ENCODE measurements at regions not wholly inside any gene's neighbourhood (a gene's known extent, or its start where the extent isn't known, plus 50 kb on each side); places are given as distances from the start of the nearest gene placed in this dataset.
"Not testable (repeated sequence)": the region's sequence is repeated elsewhere in the genome, so short reads cannot be mapped to it uniquely, and the experiment has no call there.

- no peaks in the 10 kb centered on the region for H3K36me3 ChIP-seq (ENCODE audit: control insufficient read depth, insufficient read depth, low read length)
- DNase-seq, result peak; percentile 23
- WGBS (ENCODE audit: insufficient coverage), result no CpG with 5 or more reads among the region's 1 CpG
- H3K4me3 ChIP-seq (ENCODE audit: low read length), result no peak overlapping the region
- no peak overlapping the region for H3K27ac ChIP-seq (ENCODE audit: low read length)
- no peaks in the 10 kb centered on the region for H3K9me3 ChIP-seq (replicated peaks; ENCODE audit: control insufficient read depth, low read depth, low read length)
- peaks cover 3% of the 10 kb centered on the region for H3K4me1 ChIP-seq (ENCODE audit: control insufficient read depth, insufficient read depth, low read length)
- no peaks in the 10 kb centered on the region for H3K27me3 ChIP-seq (ENCODE audit: control insufficient read depth, insufficient read depth, low read length)
These were observed 219.6 kb upstream of the RBBP8 start for GRCh38 chr18:22713511-22713910.

- H3K4me1 ChIP-seq (ENCODE audit: control insufficient read depth, insufficient read depth, low read length); H3K27me3 ChIP-seq (ENCODE audit: control insufficient read depth, insufficient read depth, low read length); H3K36me3 ChIP-seq (ENCODE audit: control insufficient read depth, insufficient read depth, low read length); DNase-seq; H3K27ac ChIP-seq (ENCODE audit: low read length); H3K9me3 ChIP-seq (replicated peaks; ENCODE audit: control insufficient read depth, low read depth, low read length); H3K4me3 ChIP-seq (ENCODE audit: low read length): not testable (repeated sequence)
- 81% methylated on average over 6 of the region's 7 CpGs for WGBS (ENCODE audit: insufficient coverage)
These were observed 215.6 kb upstream of the RBBP8 start for GRCh38 chr18:22717536-22717935.

- WGBS (ENCODE audit: insufficient coverage), result no CpG with 5 or more reads among the region's 2 CpGs
These were observed 209.9 kb upstream of the RBBP8 start for GRCh38 chr18:22723221-22723620.

GRCh38 chr18:22723773-22724172 is 209.4 kb upstream of the RBBP8 start:
- Histone ChIP-seq H3K36me3 (ENCODE audit: control insufficient read depth, insufficient read depth, low read length) (no peaks in the 10 kb centered on the region), H3K4me1 (ENCODE audit: control insufficient read depth, insufficient read depth, low read length) (no peaks in the 10 kb centered on the region), H3K4me3 (ENCODE audit: low read length) (no peak overlapping the region), H3K27me3 (ENCODE audit: control insufficient read depth, insufficient read depth, low read length) (no peaks in the 10 kb centered on the region), H3K27ac (ENCODE audit: low read length) (no peak overlapping the region), H3K9me3 (replicated peaks; ENCODE audit: control insufficient read depth, low read depth, low read length) (no peaks in the 10 kb centered on the region)
- peak; percentile 33 for DNase-seq
- WGBS (ENCODE audit: insufficient coverage), result no CpG with 5 or more reads among the region's 2 CpGs

More at GRCh38 chr18:22723221-22723620, 209.9 kb upstream of the RBBP8 start:
- H3K27ac ChIP-seq (ENCODE audit: low read length), result no peak overlapping the region
- no peak for DNase-seq
- H3K9me3 ChIP-seq (replicated peaks; ENCODE audit: control insufficient read depth, low read depth, low read length), result no peaks in the 10 kb centered on the region
- no peak overlapping the region for H3K4me3 ChIP-seq (ENCODE audit: low read length)
- no peaks in the 10 kb centered on the region for H3K27me3 ChIP-seq (ENCODE audit: control insufficient read depth, insufficient read depth, low read length)
- H3K36me3 ChIP-seq (ENCODE audit: control insufficient read depth, insufficient read depth, low read length), result no peaks in the 10 kb centered on the region
- H3K4me1 ChIP-seq (ENCODE audit: control insufficient read depth, insufficient read depth, low read length), result no peaks in the 10 kb centered on the region

DNA sequence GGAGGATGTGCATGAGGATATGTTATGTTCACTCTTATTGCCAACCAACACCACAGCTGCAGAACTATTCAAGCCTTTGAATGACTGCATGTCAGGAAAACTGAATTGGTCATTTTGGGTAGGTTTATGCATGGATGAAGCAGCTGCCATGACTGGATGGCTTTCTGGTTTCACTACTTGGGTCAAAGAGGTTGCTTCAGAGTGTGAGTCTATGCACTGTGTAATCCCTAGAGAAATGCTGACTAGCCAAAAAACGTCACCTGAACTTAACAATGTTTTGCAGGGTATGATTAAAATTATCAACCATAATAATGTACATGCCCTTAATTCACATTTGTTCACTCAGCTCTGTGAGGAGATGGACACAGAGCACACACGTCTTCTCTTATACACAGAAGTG is 206.7 kb upstream of the RBBP8 start:
- Histone ChIP-seq H3K27me3 (ENCODE audit: control insufficient read depth, insufficient read depth, low read length) (no peaks in the 10 kb centered on the region), H3K36me3 (ENCODE audit: control insufficient read depth, insufficient read depth, low read length) (no peaks in the 10 kb centered on the region), H3K4me1 (ENCODE audit: control insufficient read depth, insufficient read depth, low read length) (no peaks in the 10 kb centered on the region), H3K9me3 (replicated peaks; ENCODE audit: control insufficient read depth, low read depth, low read length) (no peaks in the 10 kb centered on the region), H3K4me3 (ENCODE audit: low read length) (no peak overlapping the region), H3K27ac (ENCODE audit: low read length) (no peak overlapping the region)
- WGBS (ENCODE audit: insufficient coverage), result no CpG with 5 or more reads among the region's 2 CpGs
- no peak for DNase-seq

DNA sequence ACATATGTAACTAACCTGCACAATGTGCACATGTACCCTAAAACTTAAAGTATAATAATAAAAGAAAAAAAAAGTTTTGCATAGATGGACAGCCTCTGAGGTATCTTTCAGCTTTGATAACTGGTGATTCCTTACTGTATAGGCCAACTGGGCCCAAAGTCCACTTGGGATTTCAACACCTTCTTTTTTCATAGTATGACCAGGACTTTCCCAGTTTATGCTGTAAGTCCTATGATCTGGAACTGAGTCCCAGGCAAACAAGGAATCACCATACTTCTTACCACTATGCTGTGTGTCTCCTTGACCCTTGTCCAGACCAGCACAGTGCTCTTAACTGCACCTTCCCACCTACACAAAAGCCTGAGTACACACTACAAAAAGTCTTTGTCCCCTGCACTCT is 205.1 kb upstream of the RBBP8 start:
- Histone ChIP-seq H3K4me1 (ENCODE audit: control insufficient read depth, insufficient read depth, low read length) (no peaks in the 10 kb centered on the region), H3K27me3 (ENCODE audit: control insufficient read depth, insufficient read depth, low read length) (no peaks in the 10 kb centered on the region), H3K27ac (ENCODE audit: low read length) (no peak overlapping the region), H3K4me3 (ENCODE audit: low read length) (no peak overlapping the region), H3K9me3 (replicated peaks; ENCODE audit: control insufficient read depth, low read depth, low read length) (no peaks in the 10 kb centered on the region), H3K36me3 (ENCODE audit: control insufficient read depth, insufficient read depth, low read length) (no peaks in the 10 kb centered on the region)
- no peak for DNase-seq

DNA sequence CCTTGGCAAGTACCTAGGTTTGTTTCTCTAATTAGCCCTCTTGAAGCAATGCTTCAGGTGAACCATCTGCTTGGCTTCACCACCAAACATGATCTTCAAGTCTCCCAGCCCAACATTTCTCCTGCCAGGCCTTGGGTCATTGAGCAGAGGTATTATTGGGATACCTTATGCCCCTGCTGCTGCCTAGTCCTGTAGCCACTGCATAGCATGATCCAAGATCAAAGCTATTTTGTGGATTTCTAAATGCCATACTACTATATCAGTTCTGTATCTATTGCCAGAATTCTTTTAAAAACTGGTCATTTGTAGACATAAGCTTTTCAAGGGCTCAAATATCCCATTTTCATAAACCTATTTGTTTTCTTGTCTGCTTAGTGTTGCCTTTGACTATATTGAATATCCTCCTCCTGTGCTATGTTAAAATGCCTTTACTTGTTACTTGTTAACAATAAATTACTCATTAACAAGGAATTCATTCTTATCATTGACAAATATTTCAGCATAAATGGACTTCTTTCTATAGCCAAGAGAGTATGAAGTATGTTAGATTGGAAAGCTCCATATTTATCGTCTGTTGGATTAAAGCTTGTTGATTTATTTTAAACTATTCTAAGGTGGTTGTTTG is 204.5 kb upstream of the RBBP8 start:
- DNase-seq, result no peak
- Histone ChIP-seq H3K9me3 (replicated peaks; ENCODE audit: control insufficient read depth, low read depth, low read length) (no peaks in the 10 kb centered on the region), H3K27me3 (ENCODE audit: control insufficient read depth, insufficient read depth, low read length) (no peaks in the 10 kb centered on the region), H3K4me1 (ENCODE audit: control insufficient read depth, insufficient read depth, low read length) (no peaks in the 10 kb centered on the region), H3K4me3 (ENCODE audit: low read length) (no peak overlapping the region), H3K36me3 (ENCODE audit: control insufficient read depth, insufficient read depth, low read length) (no peaks in the 10 kb centered on the region), H3K27ac (ENCODE audit: low read length) (no peak overlapping the region)
- WGBS (ENCODE audit: insufficient coverage), result no CpG with 5 or more reads among the region's 1 CpG

- Histone ChIP-seq H3K4me1 (ENCODE audit: control insufficient read depth, insufficient read depth, low read length) (peaks cover 8% of the 10 kb centered on the region), H3K27me3 (ENCODE audit: control insufficient read depth, insufficient read depth, low read length) (no peaks in the 10 kb centered on the region), H3K9me3 (replicated peaks; ENCODE audit: control insufficient read depth, low read depth, low read length) (no peaks in the 10 kb centered on the region), H3K4me3 (ENCODE audit: low read length) (no peak overlapping the region), H3K27ac (ENCODE audit: low read length) (no peak overlapping the region), H3K36me3 (ENCODE audit: control insufficient read depth, insufficient read depth, low read length) (no peaks in the 10 kb centered on the region)
- no peak for DNase-seq
- WGBS (ENCODE audit: insufficient coverage), result no CpG with 5 or more reads among the region's 2 CpGs
These were observed 201.7 kb upstream of the RBBP8 start for GRCh38 chr18:22731398-22731797.

DNA sequence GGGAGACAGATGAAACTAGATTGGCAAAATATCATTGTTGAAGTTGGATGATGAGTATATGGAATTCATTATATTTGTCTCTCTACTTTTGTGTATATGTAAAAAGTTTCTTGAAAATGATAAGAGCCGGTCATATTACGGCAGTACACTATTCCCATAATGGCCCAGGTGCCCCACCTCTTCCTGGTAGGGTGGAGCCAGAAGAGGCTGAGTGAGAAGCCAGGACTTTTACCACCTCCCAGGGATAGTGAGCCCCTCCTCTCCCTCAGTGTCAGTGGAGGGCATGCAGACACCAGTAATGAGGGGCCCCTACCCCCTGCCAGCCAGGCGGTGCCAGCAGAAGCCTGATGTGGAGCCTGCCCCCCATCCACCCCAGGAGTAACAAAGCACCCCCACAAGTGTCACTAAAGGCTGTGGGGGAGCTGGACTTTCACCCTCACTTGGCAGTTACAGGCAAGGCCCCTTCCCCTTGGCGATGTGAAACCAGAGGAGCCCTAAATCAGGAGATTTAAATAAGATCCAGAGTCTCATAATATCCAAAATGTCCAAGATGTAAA is 198.9 kb upstream of the RBBP8 start:
- WGBS (ENCODE audit: insufficient coverage), result 100% methylated on average over 1 of the region's 4 CpGs
- H3K27ac ChIP-seq (ENCODE audit: low read length), result peak overlapping the region; percentile 93
- H3K4me1 ChIP-seq (ENCODE audit: control insufficient read depth, insufficient read depth, low read length), result peaks cover 8% of the 10 kb centered on the region
- DNase-seq, result no peak
- no peaks in the 10 kb centered on the region for H3K36me3 ChIP-seq (ENCODE audit: control insufficient read depth, insufficient read depth, low read length)
- no peaks in the 10 kb centered on the region for H3K9me3 ChIP-seq (replicated peaks; ENCODE audit: control insufficient read depth, low read depth, low read length)
- H3K27me3 ChIP-seq (ENCODE audit: control insufficient read depth, insufficient read depth, low read length), result no peaks in the 10 kb centered on the region
- H3K4me3 ChIP-seq (ENCODE audit: low read length), result no peak overlapping the region

DNA sequence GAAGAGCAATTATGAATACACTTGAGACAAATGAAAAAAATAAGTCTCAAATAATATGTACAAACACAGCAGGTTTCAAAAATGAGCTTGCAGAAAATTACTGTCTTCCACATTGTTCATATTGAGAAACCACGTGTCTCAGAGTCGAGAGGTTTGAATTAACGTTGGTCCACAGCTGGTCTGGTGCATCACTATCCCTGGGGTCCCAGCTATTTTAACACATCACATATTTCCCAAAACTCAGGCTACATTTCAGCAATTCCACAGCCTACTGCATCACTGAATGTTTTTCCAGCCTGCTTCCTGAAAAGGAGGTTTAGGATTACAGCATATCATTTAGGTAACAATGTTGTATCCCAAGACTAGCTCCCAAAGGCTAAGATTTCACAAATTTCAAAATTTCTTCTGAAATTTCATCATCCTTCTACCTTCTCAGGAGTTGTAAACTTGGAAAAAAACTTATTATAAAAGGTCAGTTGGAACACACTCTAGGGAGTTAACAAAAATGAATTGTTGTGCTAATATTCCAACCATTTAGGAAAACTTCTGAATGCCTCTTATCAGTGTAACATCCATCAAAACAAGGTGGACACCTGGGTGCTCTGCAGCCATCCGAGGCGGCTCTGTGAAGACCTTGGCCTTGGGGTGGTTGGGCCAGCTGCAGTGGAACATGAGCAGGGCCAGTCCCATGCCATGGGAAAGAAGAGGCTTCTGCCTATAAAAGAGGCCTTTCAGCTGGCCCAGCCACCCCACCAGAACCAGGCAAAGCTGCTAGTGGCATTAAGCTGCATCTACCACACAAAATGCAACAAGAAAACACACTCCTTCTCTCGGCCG is 198.1 kb upstream of the RBBP8 start:
- H3K9me3 ChIP-seq (replicated peaks; ENCODE audit: control insufficient read depth, low read depth, low read length), result no peaks in the 10 kb centered on the region
- H3K4me1 ChIP-seq (ENCODE audit: control insufficient read depth, insufficient read depth, low read length), result peaks cover 8% of the 10 kb centered on the region
- 43% methylated on average over 5 of the region's 7 CpGs for WGBS (ENCODE audit: insufficient coverage)
- H3K36me3 ChIP-seq (ENCODE audit: control insufficient read depth, insufficient read depth, low read length), result no peaks in the 10 kb centered on the region
- no peak overlapping the region for H3K4me3 ChIP-seq (ENCODE audit: low read length)
- DNase-seq, result peak; percentile 96
- H3K27me3 ChIP-seq (ENCODE audit: control insufficient read depth, insufficient read depth, low read length), result no peaks in the 10 kb centered on the region
- peak overlapping the region; percentile 93 for H3K27ac ChIP-seq (ENCODE audit: low read length)

Measured in muscle of leg (tissue), 3 donors.